ENCODE measurements at regions not wholly inside any gene's neighbourhood (a gene's known extent, or its start where the extent isn't known, plus 50 kb on each side); places are given as distances from the start of the nearest gene placed in this dataset.
A peak's percentile ranks its signal among the peaks of the same experiment; 100 is the strongest.
"Not testable (repeated sequence)": the region's sequence is repeated elsewhere in the genome, so short reads cannot be mapped to it uniquely, and the experiment has no call there.

DNA sequence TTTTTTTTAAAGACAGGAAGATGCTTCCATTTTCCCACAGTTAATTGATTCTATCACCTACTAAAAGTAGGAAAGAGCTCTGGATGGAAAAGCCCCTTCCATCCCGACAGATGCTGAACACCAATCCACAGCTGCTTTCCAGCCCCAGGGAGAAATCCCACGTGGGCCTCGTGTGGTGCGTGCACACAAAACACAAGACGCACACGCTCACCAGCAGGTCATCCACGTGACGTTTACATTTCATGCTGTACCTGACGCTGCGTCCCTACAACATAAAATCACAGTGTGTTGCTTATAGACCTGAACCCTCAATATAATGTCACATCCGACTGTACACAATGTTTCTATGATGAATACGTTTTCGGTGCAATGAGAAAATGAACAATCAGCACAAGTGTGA is 50.2 kb upstream of the DACT2 start:
- no peak for DNase-seq

- peak in 4 of 5 donors; percentile 25 to 47 (median 37) for DNase-seq
Observed at GRCh38 chr6:168370310-168370991, 50.9 kb upstream of the DACT2 start.

GRCh38 chr6:168371185-168371584 is 51.6 kb upstream of the DACT2 start:
- no peak for DNase-seq

DNA sequence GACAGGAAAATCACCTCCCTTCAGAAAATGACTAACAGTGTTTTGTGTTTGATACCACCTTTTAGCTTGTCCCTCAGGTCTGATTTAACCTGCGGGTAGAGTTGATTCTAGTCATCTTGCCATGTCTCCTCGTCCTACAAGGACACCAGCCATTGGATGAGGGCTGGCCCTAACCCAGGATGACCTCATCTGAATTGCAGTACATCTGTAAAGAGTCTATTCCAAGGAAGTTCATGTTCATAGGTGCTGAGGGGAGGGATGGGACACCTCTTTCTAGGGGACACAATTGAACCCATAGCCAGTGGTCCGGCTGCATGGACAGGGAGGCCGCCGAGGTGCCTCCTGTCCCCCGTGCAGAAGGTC is 52.0 kb upstream of the DACT2 start:
- DNase-seq = no peak

GRCh38 chr6:168371981-168372711 is 52.6 kb upstream of the DACT2 start:
- no peak for DNase-seq

DNA sequence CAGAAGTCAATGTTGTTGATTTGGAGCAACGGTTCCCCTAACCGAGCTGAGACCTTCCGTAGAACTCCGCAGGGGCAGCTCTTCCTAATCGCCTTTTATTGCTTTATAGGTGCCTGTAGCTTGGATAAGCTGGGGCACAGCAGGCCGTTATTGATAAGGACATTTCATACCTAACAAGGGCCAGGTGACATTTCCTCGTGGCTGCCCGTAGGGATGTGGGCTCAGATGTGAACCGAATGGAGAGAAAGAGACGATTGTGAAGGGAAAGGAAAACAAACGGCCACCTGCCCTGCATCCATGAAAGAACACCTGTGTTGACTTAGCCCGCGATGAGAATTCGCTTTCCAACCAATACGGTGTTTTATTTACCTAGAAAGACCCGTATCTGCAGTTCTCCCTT is 53.3 kb upstream of the DACT2 start:
- DNase-seq = no peak

DNA sequence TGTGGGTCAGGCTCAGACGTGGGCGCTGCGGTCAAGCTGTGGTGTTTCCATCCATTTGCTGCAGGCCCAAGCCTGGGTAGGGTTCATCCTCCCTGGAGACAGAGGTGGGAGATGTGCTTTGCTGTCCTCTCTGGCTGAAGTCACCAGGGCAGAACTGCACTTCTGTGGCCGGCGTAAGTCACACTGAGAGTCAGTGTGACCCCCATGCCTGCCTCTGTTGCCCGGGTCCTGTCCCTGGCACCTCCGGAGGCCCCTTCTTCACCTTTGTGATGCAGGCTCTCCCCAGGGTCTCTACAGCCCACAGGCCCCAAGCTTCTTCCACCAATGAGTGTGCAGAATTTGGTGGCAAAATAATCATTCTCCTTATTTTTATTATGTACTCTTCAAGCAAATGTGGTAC is 53.8 kb upstream of the DACT2 start:
- no peak for DNase-seq

DNA sequence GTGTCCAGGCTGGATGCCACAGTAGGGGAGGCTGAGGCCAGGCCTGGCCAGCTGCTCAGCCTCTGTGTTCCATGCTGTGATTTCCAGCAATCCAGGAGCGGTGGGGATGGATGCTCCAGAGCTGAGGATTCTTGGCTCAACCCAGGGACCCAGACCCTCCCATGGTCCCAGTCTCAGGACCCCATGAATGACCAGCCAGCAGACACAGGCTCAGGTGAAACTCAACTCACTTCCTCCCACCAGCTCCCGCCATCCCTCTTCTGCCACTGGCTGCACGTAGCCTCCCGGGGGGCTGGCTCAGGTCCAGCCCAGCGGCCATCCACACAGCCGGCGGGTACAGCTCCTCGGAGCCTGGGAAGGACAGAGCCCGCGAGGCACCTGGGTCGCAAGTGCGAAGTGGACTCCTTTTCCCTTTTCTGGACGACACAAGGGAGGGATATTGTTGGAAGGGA is 54.5 kb upstream of the DACT2 start:
- DNase-seq = no peak

DNA sequence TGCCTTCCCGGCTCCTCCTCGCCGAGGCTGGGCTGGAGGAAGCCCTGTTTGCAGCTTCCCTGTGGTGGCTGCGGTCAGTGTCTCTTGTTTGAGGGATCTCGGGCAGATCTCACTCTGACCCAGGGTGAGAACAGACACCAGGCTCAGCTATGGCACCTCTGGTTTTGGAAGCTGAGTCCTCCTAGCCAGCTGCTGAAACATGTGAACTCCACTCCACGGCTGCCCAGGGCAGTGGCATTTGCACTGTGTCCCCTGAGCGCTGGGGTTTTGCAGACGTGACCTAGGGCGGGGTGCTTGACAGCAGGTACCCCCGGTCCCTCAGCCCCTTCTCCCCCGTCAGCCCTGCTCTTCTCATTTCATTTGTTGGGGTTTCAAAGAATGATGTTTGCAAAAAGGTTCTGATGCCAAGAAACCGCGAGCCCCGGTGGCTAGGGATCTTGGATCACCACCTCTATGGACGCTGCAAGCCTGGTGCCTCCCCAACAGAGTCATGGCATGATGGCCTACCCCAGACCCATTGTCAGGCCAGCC is 55.0 kb upstream of the DACT2 start:
- DNase-seq = no peak

- no peak for DNase-seq
Observed at GRCh38 chr6:168376120-168376519, 56.5 kb upstream of the DACT2 start.

GRCh38 chr6:168376811-168377483 is 57.4 kb upstream of the DACT2 start:
- DNase-seq = no peak

- no peak for DNase-seq
Observed at GRCh38 chr6:168377484-168377855, 57.9 kb upstream of the DACT2 start.

GRCh38 chr6:168377856-168378832 is 58.6 kb upstream of the DACT2 start:
- DNase-seq = no peak

DNA sequence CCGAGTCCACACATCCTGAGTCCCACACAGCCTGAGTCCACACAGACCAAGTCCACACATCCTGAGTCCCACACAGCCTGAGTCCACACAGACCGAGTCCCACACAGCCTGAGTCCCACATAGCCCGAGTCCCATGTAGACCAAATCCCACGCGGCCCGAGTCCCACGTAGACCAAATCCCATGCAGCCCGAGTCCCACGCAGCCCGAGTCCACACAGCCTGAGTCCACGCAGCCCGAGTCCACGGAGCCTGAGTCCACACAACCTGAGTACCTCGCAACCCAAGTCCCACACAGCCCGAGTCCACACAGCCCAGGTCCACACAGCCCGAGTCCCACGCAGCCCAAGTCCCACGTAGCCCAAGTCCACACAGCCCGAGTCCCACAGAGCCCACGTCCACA is 60.0 kb upstream of the DACT2 start:
- not testable (repeated sequence) for DNase-seq

DNA sequence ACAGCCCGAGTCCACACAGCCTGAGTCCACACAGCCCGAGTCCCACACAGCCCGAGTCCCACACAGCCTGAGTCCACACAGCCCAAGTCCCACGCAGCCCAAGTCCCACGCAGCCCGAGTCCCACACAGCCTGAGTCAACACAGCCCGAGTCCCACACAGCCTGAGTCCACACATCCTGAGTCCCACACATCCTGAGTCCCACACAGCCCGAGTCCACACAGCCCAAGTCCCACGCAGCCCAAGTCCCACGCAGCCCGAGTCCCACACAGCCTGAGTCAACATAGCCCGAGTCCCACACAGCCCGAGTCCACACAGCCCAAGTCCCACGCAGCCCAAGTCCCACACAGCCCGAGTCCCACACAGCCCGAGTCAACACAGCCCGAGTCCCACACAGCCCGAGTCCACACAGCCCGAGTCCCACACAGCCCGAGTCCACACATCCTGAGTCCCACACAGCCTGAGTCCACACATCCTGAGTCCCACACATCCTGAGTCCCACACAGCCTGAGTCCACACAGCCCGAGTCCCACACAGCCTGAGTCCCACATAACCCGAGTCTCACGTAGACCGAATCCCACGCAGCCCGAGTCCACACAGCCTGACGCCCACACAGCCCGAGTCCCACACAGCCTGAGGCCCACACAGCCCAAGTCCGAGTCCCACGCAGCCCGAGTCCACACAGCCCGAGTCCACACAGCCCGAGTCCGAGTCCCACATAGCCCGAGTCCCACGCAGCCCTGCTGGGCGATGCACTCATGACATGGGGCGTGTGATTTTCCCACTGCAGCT is 60.6 kb upstream of the SMOC2 start:
- not testable (repeated sequence) for DNase-seq

DNA sequence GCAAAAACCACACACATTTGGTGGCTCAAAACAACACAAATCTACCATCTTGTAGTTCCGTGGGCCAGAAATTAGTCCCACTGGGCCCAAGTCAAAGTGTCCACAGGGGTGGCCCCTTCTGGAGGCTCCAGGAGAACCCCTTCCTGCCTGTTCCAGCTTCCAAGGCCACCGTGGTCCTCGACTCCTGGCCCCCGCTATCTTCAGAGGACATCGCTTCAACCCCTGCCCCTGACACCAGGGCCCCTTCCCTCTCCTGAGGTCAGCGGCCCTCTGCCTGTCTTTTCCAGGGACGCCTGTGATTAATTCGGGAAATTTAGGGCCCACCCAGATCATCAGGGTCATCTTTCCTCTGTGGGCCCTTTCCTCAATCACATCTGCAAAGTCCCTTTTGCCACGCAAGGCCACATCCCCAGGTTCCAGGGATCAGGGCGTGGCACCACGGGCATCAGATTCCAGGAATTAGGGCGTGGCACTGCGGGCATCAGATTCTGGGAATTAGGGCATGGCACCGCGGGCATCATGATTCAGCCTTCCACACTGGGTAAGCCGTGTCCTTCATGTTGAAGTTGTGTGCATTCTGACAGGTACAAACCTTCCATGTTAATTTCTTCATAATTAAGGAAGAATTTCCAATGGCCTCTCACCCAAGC is 59.9 kb upstream of the SMOC2 start:
- DNase-seq = no peak

- no peak for DNase-seq
Observed at GRCh38 chr6:168381726-168382458, 59.1 kb upstream of the SMOC2 start.

- no peak for DNase-seq
Observed at GRCh38 chr6:168383062-168383854, 57.7 kb upstream of the SMOC2 start.

Measured in T-helper 1 cell (primary cell).